GM06990 (cell line): ENCODE measurements at regions not wholly inside any gene's neighbourhood (a gene's known extent, or its start where the extent isn't known, plus 50 kb on each side); places are given as distances from the start of the nearest gene placed in this dataset.
"Not testable (repeated sequence)": the region's sequence is repeated elsewhere in the genome, so short reads cannot be mapped to it uniquely, and the experiment has no call there.

ENCODE experiments used
- DNase-seq: peaks from one replicate; pipeline ENCODE4 v3.0.0-alpha.2; 2011; ENCODE audit not compliant: insufficient read length; ENCODE audit errors: extremely low read depth
- H3K27me3 ChIP-seq: replicated peaks from 2 replicates; pipeline ENCODE4 v1.6.0; 2011; ENCODE audit warnings: low read length; ENCODE audit not compliant: control insufficient read depth, insufficient read depth
- H3K36me3 ChIP-seq: 2 replicates; pipeline ENCODE4 v1.5.1; 2011; ENCODE audit warnings: low read length; ENCODE audit not compliant: control insufficient read depth, insufficient read depth
- H3K4me3 ChIP-seq: replicated peaks from 2 replicates; pipeline ENCODE4 v1.5.1; 2011; ENCODE audit warnings: low read depth, mild to moderate bottlenecking, control low read depth, low read length
- TF ChIP-seq, protein P1 (sequence below): IDR thresholded peaks from 2 replicates; pipeline ENCODE4 v1.5.1; 2011; ENCODE audit warnings: low read length, control low read depth, mild to moderate bottlenecking, inconsistent platforms; ENCODE audit not compliant: insufficient read depth, poor library complexity, severe bottlenecking

DNA sequence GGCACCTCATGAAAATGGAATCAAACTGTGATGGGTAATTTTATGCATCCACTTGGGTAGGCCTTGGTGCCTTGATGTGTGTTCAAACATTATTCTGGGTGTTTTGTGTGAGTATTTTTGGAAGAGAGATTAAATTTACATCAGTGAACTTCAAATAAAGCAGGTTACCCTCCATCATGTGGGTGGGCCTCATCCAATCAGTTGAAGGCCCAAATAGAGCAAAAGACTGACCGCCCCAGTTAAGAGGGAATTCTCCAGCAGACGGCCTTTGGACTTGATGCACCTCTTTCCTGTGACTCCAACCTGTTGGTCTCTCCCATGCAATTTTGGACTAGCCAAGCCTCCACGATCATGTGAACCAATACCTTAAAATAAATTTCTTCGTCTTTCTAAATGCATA lies 97.7 kb upstream of the DPP6 start:
- TF ChIP-seq, protein P1, sequence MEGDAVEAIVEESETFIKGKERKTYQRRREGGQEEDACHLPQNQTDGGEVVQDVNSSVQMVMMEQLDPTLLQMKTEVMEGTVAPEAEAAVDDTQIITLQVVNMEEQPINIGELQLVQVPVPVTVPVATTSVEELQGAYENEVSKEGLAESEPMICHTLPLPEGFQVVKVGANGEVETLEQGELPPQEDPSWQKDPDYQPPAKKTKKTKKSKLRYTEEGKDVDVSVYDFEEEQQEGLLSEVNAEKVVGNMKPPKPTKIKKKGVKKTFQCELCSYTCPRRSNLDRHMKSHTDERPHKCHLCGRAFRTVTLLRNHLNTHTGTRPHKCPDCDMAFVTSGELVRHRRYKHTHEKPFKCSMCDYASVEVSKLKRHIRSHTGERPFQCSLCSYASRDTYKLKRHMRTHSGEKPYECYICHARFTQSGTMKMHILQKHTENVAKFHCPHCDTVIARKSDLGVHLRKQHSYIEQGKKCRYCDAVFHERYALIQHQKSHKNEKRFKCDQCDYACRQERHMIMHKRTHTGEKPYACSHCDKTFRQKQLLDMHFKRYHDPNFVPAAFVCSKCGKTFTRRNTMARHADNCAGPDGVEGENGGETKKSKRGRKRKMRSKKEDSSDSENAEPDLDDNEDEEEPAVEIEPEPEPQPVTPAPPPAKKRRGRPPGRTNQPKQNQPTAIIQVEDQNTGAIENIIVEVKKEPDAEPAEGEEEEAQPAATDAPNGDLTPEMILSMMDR, result no peak
- no peak for DNase-seq
- H3K27me3 ChIP-seq, result no peaks in the 10 kb centered on the region
- no peak overlapping the region for H3K4me3 ChIP-seq
- H3K36me3 ChIP-seq, result no peaks in the 10 kb centered on the region

DNA sequence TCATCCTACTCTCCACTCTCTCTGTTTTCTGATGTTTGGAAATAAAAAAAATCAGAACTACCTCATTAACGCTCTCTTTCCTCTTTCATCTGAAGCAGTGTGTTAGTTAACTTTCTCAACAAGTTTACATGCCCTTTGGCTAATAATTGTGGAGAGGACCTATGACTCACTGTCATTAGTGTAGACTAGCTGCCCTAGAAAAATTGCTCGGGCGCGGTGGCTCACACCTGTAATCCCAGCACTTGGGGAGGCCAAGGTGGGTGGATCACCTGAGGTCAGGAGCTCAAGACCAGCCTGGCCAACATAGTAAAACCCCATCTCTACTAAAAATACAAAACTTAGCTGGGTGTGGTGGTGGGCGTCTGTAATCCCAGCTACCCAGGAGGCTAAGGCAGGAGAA lies 94.5 kb upstream of the DPP6 start:
- not testable (repeated sequence) for H3K36me3 ChIP-seq, H3K4me3 ChIP-seq, DNase-seq, H3K27me3 ChIP-seq

DNA sequence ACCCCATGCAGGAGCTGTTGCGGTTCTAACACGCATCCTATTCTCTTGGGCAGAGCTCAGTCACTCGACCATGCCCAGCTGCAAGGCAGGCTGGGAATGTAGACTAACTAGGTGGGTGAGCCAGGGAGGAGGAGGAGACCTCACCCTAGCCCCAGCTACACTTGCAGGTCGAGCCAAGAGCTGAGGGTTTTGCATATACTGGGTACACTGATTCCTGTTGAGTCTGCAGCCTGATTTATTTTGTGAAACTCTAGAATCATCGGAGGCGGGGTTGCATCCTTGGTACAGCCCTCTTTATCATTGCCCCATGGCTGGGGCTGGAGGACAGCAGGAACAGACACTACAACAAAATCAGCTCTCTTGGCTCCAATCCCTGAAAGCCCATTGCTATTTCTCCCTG lies 93.8 kb upstream of the DPP6 start:
- H3K36me3 ChIP-seq, result not testable (repeated sequence)

DNA sequence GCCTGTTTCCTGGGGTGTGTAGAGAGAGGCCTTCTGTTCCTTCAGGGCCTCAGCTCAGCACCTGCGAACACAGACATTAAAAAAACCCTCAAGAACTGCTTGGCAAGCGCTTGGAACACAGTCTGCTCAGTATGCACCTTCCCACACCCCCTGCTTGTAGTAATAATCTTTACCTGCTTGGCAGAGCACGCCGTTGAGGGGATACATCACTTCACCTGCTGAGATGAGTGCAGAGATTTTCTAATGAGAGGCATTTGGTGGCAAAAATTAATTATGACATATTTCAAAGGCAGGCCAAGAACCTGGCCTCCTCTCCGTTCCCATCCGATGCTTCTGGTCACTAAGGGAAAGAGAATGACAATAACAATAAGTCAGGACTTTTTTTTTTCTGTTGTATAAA lies 93.4 kb upstream of the DPP6 start:
- H3K27me3 ChIP-seq, H3K4me3 ChIP-seq, DNase-seq, H3K36me3 ChIP-seq: not testable (repeated sequence)

More for the DNA sequence above, 93.8 kb upstream of the DPP6 start:
- not testable (repeated sequence) for DNase-seq, H3K27me3 ChIP-seq, H3K4me3 ChIP-seq

DNA sequence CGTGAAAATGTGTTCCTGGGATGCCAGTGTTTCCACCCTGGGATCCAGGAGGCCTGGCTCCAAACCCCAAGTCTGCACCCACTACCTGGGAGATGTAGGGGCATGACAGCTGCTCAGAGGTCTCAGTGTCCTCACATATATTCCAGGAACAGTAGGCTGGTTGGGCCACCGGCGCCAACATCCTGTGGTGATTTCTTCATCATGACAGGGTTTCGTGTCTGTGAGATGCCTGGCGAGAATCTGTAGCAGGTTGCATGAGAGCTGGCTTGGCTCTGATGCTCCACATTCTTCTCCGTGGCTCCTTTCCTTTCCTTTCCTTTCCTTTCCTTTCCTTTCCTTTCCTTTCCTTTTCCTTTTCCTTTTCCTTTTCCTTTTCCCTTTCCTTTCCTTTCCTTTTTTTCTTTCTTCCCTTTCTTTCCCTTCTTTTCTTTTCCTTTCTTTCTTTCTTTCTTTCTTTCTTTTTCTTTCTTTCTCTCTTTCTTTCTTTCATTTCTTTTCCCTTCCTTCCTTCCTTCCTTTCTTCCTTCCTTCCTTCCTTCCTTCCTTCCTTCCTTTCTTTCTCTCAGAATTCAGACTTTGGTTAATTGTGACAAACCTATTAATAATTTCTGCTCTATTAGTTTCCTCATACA lies 87.6 kb upstream of the DPP6 start:
- not testable (repeated sequence) for DNase-seq, H3K27me3 ChIP-seq, H3K4me3 ChIP-seq, H3K36me3 ChIP-seq

DNA sequence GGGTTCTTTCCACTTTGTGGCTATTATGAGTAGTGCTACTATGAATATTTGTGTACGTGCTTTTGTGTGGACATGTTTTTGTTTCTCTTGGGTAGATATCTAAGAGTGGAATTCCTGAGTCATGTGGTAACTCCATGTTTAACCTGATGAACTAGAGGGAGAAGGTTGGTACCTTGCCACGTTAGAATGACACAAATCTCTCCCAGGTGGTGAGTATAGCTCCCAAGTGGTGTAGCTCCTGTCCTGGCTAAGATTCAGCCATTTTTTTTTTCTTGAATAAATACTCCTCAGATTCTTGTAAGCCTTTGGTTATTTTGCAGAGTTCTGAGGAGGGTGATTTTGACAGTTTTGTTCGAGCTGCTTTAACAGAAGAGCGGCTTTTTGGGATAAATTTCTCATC lies 83.2 kb upstream of the DPP6 start:
- H3K4me3 ChIP-seq, H3K27me3 ChIP-seq, DNase-seq, H3K36me3 ChIP-seq: not testable (repeated sequence)

DNA sequence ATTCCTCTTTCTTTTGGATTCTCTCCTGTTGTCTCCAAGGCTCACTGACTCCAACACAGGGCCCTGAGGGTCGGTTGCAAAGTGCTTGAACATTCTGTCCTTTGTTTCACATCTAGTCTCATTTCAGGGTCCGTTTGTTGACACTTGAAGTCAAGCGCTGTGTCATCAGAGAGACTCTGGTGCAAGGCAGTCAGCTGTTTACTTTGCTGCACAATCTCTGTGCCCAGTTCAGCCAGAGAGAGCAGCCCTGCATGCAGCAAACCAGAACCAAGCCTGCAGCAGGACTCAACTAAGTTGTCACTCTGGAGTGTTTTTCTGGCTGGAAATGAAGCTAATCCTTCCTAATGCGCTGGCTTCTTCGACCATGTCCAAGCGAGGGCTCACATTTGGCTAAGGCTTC lies 77.6 kb upstream of the DPP6 start:
- DNase-seq, H3K4me3 ChIP-seq, H3K36me3 ChIP-seq, H3K27me3 ChIP-seq: not testable (repeated sequence)

DNA sequence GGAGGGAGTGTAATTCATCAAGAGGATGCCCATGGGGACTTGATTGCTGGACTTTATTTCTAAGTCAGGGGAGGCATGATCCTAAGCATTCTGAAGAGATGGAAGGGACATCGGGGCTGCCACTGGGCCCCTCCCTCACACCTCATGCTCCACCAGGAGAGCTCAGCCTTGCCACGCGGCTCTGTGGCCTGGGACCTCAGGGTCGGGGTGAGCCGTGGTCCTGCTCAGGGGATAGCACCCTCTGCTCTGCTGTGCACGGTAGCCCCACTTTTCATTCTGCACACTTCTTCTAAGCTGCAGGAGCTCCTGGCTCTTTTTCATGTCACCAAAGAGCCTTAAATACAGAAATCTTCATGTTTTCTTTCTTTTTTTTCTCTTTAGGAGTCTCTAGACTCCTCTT lies 75.5 kb upstream of the DPP6 start:
- not testable (repeated sequence) for H3K4me3 ChIP-seq

DNA sequence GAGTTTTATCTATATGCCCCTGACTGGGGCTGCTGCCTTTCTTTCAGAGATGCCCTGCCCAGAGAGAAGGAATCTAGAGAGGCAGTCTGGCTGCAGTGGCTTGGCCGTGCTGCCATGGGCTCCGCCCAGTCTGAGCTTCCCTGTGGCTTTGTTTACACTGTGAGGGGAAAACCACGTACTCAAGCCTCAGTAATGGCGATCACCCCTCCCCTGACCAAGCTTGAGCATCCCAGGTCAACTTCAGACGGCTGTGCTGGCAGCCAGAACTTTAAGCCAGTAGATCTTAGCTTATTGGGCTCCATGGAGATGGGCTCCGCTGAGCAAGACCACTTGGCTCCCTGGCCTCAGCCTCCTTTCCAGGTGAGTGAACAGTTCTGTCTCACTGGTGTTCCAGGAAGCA lies 69.0 kb upstream of the DPP6 start:
- H3K4me3 ChIP-seq, H3K36me3 ChIP-seq, H3K27me3 ChIP-seq, DNase-seq: not testable (repeated sequence)

More for the DNA sequence above, 75.5 kb upstream of the DPP6 start:
- not testable (repeated sequence) for H3K27me3 ChIP-seq, H3K36me3 ChIP-seq, DNase-seq

DNA sequence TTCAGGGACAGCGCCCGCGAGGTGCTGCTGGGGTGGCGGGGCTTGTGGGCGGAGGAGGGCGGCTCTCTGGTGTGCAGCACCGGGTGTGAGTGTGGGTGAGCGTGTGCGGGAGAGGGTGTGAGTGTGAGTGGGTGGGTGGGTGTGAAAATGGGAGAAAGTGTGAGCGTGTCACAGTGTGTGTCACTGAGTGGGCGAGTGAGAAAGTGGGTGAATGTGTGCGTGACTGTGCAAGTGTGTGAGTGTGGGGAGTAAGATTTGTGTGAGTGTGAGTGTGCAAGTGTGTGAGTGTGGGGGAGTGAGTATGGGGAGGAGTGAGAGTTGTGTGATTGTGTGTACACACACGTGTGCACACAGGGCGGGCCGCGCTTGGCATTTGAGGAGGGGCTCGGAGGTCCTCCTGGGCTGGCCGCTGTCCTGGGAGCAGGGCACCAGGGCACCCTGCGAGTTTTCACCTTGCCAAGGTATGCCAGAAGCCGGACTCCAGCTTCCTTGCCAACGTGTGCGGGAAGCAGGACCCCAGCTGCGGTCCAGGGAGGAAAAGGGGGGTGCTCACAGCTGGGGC lies 63.1 kb upstream of the DPP6 start:
- DNase-seq, H3K4me3 ChIP-seq, H3K27me3 ChIP-seq, H3K36me3 ChIP-seq: not testable (repeated sequence)

DNA sequence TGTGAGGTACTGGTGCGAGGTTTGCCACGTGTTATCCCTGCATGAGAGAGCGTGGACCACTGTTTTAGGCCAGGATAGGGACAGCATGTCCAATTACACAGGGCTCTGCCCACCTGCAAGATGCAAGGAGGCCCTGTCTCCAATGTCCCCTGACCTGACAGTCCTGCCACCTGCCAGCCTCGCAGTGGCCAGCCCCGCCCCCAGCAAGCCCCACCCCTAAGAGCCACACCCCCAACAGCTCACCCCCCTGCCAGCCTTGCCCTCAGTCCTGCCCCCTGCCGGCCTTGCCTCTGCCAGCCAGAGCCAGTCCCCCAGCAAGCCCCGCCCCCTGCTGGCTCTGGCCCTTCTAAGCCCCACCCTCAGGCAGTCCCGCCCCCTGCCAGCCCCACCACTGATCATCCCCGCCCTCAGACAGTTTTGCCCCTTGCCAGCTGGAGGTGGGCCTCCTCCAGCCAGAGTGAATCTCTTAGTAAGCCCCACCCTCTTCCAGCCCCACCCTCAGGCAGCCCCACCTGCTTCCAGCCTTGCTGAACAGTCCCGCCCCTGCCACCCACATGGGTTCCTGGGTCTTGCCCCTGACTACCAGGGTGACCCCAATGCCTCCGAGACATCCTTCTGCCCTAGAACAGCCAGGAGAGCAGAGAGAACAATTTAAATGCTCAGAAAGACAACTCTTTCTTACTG lies 62.3 kb upstream of the DPP6 start:
- not testable (repeated sequence) for H3K4me3 ChIP-seq

DNA sequence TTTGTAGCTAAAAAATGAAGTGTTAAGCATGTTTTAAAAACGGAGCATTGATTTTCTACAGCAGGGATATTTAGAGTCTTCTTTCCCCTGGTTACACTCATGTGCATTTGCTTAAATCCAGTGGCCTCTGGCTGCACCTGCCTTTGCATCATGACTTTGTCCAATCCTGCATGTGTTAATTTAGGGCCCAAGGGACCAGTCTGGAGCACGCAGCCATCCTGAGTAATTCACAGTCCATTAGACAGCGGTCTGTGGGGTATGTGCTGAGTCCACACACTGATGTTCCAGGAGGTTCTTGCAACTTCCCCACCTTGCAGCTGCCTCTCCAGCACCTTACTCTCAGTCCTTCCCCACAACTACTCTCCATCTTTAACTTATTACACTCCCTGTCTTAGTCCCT lies 60.7 kb upstream of the DPP6 start:
- not testable (repeated sequence) for H3K36me3 ChIP-seq, H3K4me3 ChIP-seq, H3K27me3 ChIP-seq, DNase-seq

More for the DNA sequence above, 62.3 kb upstream of the DPP6 start:
- H3K27me3 ChIP-seq, DNase-seq, H3K36me3 ChIP-seq: not testable (repeated sequence)

DNA sequence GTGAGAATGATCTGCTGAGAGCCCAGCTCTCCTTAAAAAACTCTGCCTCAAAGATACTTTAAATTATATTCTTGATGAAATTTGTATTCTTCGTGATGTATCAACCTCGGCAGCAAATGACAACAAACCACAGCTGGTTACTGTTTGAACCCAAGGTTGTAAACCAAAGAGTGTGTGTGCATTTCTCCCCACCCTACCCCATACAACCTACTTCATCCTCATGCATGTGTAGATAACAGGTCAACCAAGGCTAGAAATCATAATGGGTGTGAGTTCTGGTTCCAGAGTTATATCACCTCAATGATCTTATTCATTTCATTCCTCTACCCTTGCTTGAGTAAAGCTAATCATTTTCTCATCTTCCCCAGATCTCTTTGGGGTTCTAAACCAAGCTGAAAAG lies 58.8 kb upstream of the DPP6 start:
- H3K27me3 ChIP-seq, H3K4me3 ChIP-seq, DNase-seq, H3K36me3 ChIP-seq: not testable (repeated sequence)
